ENCODE measurements at regions not wholly inside any gene's neighbourhood (a gene's known extent, or its start where the extent isn't known, plus 50 kb on each side); places are given as distances from the start of the nearest gene placed in this dataset.
"Not testable (repeated sequence)": the region's sequence is repeated elsewhere in the genome, so short reads cannot be mapped to it uniquely, and the experiment has no call there.

DNA sequence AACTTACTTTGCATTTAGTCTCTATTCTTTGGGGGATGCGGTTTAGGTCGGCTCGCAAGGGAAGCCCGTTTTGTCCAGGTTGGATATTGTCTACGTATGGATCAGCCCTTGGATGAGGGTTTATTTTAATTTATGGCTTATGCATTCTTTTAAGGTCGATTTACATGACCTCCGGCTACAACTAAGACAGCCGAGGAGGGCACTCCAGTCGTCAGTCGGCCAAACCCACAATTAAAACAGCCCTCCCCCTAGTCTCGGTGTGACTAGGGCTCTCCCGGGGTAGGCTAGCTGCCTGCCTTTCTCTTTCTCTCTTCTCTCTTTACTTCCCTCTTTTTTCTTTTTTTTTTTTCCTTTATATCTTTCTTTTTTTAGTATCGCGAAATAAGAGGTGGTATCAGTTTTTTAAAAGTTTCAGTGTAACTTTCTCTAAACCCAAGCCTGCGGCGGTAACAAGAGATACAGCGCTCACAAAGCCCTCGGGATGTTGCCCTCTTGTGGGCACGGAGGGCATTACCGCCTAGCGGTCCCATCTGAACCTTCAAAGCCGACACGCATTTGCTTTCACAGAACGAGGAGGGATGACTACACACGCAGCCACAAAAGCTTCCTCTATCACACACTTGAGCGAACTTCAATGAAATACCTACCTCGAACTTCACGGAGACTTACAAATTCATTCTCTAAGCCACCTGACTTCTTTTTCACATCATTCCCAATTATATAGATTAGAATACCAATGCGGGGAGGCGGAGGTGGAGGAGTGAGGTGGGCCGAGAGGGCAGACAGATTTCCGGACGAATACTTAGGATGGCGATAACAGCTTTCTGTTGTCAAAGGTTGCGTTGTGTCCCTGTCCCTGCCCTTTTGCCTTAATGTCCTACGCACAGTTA is 132.3 kb upstream of the C11orf58 start:
- peak; percentile 35 for FAIRE-seq
- DNase-seq (ENCODE audit: low spot score): peak; percentile 80

DNA sequence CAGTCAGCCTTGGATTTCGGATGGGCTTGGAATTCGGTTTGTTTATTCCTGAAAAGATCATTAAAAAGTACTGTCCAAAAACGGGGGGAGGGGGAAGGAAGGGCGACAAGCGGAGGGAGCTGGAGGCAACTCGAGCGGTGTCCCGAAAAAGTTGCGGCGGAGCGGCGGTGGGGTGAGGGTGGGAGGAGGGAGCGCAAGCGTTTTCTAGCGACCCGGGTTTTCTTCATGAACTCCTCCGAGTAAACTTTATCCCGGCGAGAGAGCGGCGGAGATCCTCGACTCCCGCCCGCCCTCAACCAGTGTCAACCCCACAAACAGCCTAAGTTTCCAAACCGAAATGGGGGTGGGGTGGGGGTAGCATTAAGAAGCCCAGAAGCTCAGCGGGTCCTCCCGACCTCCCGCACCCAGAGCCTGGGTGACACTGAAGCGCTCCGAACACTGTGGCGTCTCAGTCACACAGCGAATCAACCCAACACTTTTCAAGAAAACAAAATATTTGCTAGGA is 133.0 kb upstream of the C11orf58 start:
- DNase-seq (ENCODE audit: low spot score) (peak; percentile 13), FAIRE-seq (no peak)

DNA sequence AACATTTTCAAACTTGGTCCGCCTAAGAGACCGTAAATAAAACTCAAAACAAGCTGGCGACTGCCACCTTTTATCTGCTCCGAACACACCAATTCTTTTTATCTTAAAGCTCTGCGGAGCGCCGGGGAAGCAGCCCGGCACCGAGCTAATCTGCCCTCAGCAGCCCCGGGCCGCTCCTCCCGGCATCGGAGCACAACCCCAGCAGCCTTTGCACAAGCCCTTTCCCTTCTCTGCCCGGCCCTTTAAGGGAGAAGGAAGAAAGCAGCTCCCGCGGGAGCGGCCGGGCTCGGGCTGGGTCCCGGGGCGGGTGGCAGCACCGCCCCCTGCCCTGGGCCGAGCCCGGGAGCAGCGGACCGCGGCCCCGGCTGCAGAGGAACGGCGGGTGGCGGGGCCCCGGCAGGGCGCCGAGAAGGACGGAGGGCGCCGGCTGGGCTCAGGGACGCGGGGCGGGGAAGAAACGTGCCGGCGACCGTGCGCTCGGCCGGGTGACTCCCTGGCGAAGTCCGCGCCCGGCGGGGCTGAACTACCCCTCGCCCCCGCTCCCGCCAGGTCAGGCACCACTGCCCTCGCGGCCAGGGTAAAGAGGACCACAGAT is 133.6 kb upstream of the C11orf58 start:
- peak; percentile 50 for DNase-seq (ENCODE audit: low spot score)
- no peak for FAIRE-seq

DNA sequence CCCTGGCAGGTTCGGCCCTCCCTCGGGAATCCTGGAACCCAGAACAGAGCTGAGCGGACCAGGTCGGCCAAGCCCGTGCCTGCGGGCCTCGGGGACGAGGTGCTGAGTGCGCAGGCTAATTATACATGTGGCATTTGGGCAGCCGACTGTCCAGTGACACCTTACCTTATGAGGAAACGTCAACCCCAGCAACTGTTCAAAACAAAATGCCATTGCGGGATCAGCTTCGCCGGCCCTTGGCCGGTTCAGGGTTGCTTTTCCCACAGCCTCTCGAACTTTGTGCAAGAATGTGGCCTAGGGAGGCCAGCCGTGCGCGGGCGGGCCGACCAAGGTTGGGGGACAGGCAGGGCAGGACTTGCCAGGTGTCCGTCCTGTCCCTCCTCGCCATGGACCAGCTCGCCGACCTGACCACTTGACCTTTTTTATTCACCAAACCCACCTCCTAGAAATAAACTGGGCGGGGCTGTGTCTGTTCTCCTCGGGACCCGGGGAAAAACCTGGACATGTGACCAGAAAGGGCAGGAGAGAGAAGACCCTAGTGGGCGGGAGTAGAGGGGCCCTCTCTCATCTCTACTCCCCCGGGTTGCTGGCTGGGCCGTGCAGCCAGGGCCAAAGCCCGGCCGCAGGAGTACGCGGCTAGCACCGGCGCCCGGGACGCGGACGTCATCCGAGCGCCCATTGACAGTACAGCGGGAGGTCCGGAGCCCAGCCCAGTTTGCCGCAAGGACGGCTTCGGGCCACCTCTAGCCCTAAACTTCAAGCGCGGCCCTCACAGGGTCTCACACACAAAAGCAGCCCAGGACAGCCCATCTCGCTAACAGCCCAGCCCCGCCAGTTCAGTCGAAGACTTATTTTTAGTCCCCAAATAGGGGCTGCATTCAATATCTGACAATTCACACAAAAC is 134.3 kb upstream of the C11orf58 start:
- DNase-seq (ENCODE audit: low spot score): peak; percentile 61
- FAIRE-seq: no peak

DNA sequence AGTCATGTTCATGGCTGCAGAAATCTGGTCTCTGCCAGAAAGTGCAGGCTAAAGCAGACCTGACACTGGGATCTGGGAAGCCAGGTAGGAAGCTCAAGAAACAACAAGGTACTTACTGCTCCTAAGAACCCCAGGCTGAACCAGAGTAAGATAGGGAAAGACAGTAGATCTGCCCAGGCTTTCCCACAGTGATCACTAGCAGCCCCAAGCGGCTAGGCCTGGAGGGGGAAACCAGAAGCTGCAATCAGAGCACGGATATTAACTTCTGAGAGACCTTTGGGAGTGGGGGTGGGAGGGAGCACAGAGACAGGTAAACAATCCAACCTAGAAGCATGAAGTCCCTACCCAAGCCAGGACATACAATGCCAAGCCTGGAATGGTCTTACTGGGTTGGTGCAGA is 135.2 kb upstream of the C11orf58 start:
- FAIRE-seq: no peak
- DNase-seq (ENCODE audit: low spot score): no peak

DNA sequence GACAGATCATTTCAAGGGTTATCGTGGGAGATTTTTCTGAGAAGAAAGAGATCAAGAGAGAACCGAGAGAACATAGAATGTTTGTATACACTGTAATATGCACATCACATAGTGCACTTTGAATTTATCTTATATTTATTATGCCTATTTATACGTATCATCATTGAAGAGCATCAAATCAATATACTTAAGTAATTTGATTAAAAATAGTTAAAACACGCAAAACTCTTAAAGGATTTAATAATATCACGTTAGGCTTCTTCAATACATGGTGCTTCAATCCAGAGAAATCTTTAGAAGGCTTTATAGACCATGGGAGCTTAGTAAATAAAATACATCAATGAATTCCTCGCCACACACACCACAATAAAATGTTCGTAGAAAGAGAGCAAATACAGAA is 139.5 kb upstream of the C11orf58 start:
- FAIRE-seq (no peak), DNase-seq (ENCODE audit: low spot score) (no peak)

DNA sequence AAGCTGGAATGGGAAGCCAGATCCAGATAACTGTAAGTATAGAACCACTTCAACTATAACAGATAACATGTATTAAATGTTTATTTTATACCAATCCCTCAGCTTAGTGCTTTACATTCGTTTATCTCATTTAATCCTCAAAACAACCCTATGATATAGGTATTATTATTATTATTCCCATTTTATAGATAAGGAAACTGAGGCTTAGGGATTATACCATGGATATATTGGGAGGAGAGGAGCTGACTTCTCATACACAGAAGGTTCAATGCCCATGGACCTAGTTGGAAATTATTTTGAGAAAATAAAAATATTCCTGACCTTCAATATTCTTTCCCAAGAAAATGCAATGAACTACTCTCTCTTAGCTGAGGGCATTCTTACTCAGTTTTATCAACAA is 140.4 kb upstream of the C11orf58 start:
- DNase-seq (ENCODE audit: low spot score): no peak
- no peak for FAIRE-seq

DNA sequence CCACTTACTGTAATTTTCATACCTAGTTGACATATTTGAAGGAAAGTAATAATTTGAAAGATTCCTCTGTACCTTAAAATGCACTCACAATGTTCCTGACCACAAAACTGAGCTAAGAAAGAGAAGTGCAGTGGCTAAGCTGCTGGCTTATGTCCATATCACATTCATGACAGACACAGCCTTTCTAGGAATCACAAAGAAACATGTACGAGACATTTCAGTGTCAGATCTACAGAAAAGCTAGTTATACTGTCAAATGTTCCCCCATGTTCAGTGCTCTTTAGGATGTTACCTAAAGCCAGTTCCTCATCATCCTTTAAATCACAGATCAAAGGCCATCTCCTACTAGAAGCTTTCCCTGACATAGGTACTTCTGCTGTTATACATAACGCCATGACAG is 142.2 kb upstream of the C11orf58 start:
- DNase-seq (ENCODE audit: low spot score) (no peak), FAIRE-seq (no peak)

DNA sequence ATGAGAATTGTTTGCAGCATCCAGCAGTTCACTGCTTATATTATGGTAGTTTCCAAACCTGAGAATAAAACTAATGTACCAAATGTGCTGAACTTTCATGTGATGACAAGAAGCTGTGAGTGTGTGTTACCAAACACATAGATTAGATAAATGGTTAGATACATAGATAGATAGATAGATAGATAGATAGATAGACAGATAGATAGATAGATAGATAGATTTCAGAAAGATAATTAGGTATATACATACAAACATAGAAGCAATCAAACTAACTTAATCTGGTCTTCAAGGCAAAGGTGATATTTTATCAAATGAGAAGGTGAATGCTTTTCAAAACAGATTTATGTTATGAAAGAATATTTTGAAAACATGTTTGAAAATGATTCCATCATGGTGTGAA is 147.3 kb upstream of the C11orf58 start:
- DNase-seq (ENCODE audit: low spot score) (no peak), FAIRE-seq (no peak)

DNA sequence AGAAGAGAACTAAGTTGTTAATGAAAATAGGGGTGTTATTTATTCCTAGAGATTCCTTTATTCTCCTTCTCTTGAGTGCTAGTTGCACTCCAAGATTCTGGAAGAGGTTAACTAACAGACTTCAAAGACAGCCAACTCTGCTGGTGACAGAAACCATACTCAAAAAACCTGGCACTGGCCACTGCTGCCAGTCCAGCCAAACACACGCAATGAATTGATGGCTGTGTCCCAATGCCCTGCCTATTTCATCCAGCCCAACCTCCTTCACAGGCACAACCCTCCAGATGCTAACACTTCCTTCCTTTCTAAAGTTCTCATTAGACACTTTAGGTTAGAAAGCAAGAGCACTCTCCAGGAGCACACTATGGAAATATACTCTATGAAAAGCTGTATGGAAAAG is 150.8 kb upstream of the C11orf58 start:
- FAIRE-seq (no peak), DNase-seq (ENCODE audit: low spot score) (no peak)

DNA sequence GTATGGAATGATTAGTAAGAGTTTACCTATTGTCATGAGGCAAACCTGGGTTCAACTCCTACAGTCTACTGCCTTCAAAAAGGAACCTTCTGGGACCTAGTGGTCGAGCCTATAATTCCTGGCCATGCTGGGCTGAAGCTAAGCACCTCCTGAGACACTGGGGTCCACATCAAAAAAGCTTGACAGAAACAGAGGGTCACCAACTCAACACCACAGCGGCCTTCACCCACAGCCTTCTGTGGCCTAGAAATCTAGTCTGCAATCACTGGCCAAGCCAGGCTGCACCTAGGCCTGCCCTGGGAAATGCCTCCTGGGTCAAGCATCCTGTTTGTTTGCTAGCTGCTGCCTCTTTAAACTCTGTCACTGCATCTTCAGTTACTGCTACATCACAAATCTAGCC is 153.9 kb upstream of the C11orf58 start:
- no peak for DNase-seq (ENCODE audit: low spot score)
- no peak for FAIRE-seq

DNA sequence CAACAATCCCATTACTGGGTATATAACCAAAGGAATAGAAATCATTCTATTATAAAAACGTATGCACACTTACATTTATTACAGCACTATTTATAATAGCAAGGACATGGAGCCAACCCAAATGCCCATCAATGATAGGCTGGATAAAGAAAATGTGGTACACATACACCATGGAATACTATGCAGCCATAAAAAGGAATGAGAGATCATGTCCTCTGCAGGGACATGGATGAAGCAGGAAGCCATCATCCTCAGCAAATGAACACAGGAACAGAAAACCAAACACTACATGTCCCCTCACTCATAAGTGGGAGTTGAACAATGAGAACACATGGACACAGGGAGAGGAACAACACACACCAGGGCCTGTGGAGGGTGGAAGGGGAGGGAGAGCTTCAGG is 157.4 kb upstream of the C11orf58 start:
- not testable (repeated sequence) for FAIRE-seq; DNase-seq (ENCODE audit: low spot score)

DNA sequence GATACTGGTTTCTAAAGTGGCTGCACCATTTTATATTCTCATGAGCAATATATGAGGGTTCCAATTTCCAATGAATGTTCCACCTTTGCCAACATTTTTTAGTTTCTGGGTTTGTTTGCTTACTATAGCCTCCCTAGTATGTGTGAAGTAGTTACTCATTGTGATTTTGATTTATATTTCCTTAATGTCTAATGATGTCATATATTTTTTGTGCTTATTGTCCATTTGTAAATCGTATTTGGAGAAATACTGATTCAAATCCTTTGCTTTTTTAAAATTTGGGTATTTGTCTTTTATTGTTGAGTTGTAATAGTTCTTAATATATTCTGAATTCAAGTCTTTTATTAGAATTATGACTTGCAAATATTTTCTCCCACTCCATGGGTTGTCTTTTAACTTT is 161.0 kb upstream of the C11orf58 start:
- DNase-seq (ENCODE audit: low spot score) (no peak), FAIRE-seq (no peak)

DNA sequence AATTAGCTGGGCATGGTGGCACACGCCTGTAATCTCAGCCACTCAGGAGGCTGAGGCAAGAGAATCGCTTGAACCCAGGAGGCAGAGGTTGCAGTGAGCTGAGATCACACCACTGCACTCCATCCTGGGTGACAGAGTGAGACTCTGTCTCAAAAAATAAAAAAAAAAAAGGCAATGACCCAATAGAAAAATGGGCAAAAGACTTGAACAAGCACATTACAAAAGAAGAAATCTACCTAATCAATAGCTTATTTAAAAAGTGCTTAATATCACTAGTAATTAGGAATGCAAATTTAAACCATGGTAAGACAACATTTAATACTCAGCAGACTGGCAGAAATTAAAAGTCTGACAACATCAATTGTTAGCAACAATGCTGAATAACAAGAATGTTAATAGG is 163.6 kb upstream of the C11orf58 start:
- DNase-seq (ENCODE audit: low spot score); FAIRE-seq: not testable (repeated sequence)

DNA sequence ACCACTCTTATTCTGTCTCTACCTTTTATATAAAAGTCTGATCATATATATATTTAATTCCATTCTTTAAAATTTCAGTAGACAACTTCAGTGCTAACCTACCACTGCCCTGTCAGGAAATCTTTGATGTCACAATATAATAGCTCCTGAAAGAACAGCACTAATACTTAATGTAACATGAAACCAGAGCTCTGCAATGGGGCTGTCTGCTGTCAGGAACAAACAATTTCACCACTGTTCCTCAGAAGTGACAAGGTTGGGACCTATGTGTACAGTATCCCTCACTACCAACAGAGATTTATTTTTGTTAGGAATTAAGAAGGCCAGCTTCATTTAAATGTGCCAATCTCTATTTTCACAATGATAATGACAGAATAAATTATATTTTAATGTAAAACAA is 165.5 kb upstream of the C11orf58 start:
- FAIRE-seq (no peak), DNase-seq (ENCODE audit: low spot score) (no peak)

DNA sequence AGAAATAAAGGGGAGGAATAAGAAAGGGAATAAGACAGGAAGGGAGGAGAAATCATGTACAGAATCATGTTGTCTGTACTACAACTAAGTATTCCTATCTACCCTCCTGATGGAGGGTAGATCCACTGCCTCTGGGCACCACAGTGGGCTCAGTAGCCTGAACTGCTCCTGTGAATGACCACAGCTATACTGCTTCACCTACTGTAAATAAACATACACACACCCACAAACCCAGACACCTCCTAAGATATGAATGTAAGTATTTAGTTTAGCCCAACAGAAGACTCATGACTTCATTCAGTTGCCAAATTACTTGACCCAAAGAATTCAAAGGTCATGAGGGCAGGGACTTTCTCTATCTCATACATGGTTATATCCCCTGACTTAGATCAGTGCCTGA is 177.3 kb upstream of the C11orf58 start:
- no peak for FAIRE-seq
- no peak for DNase-seq (ENCODE audit: low spot score)

DNA sequence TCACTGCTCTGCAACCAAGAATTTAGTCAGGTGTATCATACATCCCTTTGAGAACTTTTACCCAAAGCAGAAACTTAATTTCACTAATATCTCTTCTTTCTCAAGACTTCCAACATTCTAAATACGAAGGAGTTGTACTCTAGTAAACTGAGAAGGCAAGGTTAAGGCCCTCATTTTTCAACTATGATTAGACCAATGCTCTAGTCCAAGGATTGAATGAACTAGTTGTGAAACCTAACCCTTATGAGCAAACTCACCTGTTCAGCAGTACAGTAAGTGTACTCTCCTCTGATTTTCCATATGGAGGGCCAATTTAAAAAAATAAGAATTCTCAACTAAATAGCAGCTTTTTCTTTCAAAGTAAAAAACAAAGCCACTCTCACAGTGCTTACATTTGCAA is 180.0 kb upstream of the C11orf58 start:
- DNase-seq (ENCODE audit: low spot score) (no peak), FAIRE-seq (no peak)

DNA sequence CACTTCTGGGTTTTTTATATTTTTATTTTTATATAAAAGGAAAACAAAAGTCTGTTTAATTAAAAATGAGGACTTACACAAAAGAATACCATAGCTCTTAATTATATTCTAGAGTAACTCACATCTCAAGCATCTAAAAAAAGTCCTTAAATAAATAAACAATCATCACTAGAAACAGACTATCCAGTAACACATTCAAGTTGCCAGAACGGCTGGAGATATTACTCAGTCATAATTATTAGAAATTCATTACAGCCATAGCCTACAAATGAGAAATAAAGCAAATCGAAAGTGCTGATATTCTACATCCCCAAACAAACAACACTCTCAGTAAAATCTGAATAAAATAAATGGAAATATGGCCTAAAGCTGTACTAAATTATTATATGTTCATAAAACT is 182.5 kb upstream of the C11orf58 start:
- FAIRE-seq: no peak
- no peak for DNase-seq (ENCODE audit: low spot score)

DNA sequence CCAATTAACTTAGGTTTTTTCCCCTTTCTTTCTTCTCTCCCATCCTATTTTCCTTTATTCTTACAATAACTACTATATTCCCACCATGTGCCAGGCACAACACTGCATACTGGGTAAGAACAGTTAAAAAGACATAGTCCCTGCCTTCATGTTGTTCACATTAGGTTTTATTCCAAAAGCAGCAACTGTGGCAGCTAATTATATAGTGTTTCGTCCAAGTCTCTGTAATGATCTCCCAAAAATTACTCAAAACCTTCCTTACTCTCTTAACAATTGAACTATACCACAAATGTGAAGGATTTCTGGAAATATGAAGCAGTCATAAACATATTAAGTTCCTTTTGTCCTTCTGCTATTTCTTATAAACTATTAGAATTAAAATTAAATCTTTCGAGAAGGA is 184.1 kb upstream of the C11orf58 start:
- no peak for DNase-seq (ENCODE audit: low spot score)
- FAIRE-seq: no peak

DNA sequence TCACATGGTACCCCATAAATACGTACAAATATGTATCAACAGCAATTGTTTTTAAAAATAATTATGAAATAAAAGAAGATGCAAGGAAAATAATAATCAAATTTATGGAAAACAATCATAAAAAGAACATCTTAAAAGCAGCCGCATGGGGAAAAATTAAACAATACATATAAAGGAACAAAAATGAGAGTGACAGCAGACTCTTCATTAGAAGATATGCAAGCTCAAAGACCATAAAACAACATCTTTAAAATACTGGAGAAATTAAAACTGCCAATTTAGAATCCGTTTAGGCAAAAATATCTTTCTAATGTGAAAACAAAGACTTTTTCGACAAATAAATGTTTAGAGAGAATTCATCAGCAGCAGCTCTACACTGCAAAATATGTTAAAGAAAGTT is 190.6 kb upstream of the C11orf58 start:
- no peak for FAIRE-seq
- no peak for DNase-seq (ENCODE audit: low spot score)

DNA sequence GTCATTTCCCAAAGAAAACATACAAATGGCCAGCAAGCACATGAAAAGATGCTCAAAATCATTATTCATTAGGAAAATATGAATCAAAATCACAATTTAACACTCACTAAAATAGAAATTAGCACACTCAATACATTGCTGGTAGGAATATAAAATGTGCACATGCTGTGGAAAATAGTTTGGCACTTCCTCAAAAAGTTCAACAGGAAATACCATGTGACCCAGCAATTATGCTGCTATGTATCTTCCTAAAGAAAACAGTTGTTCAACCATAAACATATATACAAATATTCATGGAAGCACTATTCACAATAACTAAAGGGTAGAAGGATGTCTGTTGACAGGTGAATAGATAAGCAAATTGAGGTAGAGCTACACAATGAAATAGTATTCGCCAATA is 187.3 kb upstream of the SOX6 start:
- FAIRE-seq (no peak), DNase-seq (ENCODE audit: low spot score) (no peak)

DNA sequence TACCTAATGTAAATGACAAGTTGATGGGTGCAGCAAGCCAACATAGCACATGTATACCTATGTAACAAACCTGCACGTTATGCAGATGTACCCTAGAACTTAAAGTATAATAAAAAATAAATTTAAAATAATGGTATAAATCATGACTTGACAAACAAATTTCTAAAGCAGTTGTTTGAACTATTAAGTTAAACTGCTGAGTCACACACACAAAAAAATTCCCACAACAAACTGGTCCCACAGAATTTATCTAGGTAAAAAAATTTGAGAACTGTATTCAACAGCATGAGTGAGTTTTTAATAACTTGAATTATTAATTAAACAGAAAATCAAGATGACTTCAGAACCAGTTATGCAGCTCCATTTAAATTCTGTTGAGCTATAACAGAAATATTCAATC is 186.0 kb upstream of the SOX6 start:
- no peak for DNase-seq (ENCODE audit: low spot score)
- no peak for FAIRE-seq

Measured in urothelium cell line (cell line).